GM18508 (cell line): ENCODE measurements at regions not wholly inside any gene's neighbourhood (a gene's known extent, or its start where the extent isn't known, plus 50 kb on each side); places are given as distances from the start of the nearest gene placed in this dataset.
"Not testable (repeated sequence)": the region's sequence is repeated elsewhere in the genome, so short reads cannot be mapped to it uniquely, and the experiment has no call there.

Experiments used
- ATAC-seq: cut with Tn5 transposase; IDR thresholded peaks from one replicate; pipeline ENCODE4 v1.9.1; 2021; ENCODE audit warnings: moderate number of reproducible peaks; ENCODE audit not compliant: insufficient read depth, unreplicated experiment

- ATAC-seq = no peak
These were observed 1071.4 kb downstream of the BCL11B start for GRCh38 chr14:98200601-98201000.

GRCh38 chr14:98203421-98203820, 1068.6 kb downstream of the BCL11B start:
- no peak for ATAC-seq

GRCh38 chr14:98204139-98204538, 1067.9 kb downstream of the BCL11B start:
- no peak for ATAC-seq

DNA sequence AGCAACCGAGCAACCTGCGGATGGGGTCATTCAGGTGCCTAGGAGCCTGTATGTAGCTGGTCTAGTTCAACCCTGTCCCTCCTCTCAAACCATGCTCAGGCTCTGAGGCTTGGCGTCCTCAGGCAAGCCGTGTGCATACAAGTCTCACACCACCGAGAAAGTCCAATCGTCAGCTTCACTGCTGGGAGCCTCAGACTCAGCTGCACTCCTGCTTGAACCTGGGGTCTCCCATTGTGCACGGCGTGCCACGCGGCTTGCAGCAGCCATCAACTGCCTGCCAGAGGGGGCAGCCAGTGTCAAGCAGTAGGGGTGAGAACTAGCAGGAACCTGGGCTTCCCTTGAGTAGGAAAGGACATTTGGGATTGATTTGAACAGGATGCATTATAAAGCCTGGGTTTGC, 1064.6 kb downstream of the BCL11B start:
- ATAC-seq = no peak

DNA sequence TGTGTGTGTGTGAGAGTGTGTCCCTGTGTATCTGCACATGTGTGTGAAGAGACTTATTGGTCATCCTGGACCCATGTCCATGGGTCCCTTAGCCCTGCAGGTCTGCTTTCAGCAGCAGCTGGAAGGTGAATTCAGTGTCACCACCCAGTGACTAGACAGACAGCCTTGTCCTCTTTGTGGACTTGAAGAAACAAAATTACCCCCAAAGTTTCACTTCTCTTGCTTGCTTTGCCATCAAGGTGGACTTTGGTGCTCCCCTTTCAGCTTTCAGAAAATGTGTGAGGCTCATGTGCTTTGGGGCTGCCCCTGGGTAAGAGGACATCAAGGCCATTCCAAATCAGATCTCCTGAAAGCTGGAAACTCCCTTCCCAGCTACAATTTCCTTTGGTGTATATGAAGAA, 1063.8 kb downstream of the BCL11B start:
- no peak for ATAC-seq

GRCh38 chr14:98208943-98209342, 1063.1 kb downstream of the BCL11B start:
- ATAC-seq = no peak

- ATAC-seq = no peak
These were observed 1061.8 kb downstream of the BCL11B start for GRCh38 chr14:98210045-98210672.

- no peak for ATAC-seq
These were observed 1054.5 kb downstream of the BCL11B start for GRCh38 chr14:98217530-98217929.

DNA sequence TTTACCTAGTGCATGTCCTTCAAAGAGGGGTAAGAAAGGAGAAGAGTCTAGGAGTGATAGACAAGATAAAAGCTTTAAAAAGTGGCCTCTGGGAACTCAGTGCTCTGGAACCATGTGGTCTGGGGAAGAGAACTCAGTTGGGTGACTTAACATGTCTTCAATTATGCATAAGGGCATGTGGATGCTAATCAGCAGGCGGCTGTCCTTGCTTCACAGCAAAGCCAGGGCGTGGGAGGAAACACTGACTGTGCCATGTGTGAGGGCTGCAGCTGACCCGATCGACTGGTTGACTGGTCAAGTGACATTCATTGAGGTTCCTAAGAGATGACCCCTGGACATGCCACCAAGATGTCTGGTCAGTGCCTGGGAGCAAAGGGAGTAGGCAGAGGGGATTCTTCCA, 1053.8 kb downstream of the BCL11B start:
- ATAC-seq = no peak

- no peak for ATAC-seq
These were observed 1052.4 kb downstream of the BCL11B start for GRCh38 chr14:98219638-98220037.

DNA sequence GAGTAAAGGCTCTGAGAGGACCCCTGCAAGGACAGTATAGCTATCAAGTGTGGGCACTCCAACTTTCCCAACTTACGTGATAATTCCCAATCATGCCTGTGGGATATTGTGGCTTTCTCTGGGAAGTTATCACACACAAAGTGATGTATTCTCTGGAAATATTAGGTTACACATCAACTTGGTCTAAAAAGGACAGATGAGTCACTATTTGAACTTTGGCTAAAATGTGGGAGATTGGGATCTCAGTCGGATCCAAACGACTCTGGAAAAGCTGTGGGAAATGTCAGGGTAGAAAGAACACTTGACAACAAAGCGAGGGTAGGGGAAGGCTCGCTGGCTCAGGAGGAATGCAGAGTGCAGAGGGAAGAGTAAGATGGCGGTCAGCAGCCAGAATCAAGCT, 1048.9 kb downstream of the BCL11B start:
- ATAC-seq = no peak

- not testable (repeated sequence) for ATAC-seq
These were observed 1048.3 kb downstream of the BCL11B start for GRCh38 chr14:98223710-98224109.

GRCh38 chr14:98226411-98226810, 1045.6 kb downstream of the BCL11B start:
- no peak for ATAC-seq

GRCh38 chr14:98227000-98227726, 1044.8 kb downstream of the BCL11B start:
- no peak for ATAC-seq

GRCh38 chr14:98227727-98228111, 1044.3 kb downstream of the BCL11B start:
- no peak for ATAC-seq

DNA sequence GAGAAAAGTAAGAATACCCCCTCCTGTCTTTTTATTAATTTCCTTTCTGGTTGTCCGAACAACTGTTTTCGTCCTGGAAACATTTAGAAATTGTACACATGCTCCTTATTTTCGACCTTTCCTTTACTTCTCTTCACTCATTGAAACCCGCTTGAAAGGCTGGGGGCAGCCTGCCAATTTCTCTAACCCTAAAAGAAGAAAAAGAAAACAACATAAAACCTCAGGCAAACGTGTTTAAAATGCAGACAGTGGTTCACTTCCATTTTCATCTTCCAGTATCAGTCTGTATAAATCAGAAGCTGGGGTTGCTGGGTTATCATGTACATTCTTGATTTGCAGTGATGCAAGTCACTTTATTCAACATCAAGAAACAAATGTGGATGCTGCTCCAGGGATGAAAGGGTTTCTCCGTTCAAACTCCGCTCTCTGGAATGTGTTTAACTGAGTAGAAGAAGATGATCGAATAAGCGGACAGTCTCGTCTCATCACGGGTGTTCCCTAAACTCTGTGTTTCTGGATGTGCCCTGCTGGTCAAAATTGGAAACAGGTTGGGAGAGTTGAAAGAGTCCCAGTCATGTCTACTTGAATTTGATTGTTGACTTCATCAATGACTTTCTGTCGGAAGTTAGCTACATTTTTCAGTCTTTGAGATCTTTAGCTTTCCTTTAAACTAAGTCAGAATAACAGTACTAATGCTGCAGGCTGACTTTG, 1042.2 kb downstream of the BCL11B start:
- ATAC-seq = no peak

DNA sequence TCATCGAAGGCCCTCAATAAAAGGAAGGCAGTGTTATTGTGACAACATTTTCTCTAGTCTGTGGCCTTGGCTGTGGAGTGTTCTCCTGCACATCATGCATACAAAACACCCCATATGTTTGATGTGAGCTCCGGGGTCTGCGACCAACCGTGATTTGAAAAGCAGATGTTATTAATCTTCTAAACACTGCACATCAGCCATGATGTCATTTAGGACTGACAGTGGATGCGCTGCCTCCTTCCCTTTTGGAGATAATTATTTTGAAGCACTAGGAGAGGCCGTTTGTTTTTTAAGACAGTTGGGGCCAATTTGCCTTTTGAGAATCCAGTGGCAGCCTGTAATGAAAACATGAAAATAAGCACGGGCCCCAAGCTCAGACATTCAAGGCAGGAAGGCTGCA, 1041.6 kb downstream of the BCL11B start:
- no peak for ATAC-seq

DNA sequence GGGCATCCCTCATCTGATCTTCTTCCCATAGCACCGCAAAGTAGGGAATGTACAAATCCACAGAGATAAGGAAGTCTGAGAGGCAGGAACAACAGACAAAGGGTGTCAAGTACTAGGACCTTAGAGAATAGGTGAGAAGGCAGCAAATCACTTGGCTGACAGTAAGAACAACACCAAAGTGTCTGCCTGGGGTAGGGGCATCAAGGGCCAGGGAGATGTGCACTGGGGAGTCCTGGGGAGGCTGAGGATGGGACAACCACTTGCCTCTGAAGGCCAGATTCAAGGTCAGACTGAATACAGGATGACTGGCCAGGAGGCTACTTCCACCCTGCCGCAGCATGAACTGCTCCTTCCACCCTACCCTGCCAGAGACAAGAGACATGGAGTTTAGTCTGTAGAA, 1040.8 kb downstream of the BCL11B start:
- no peak for ATAC-seq

GRCh38 chr14:98233656-98234055, 1038.3 kb downstream of the BCL11B start:
- ATAC-seq = no peak

DNA sequence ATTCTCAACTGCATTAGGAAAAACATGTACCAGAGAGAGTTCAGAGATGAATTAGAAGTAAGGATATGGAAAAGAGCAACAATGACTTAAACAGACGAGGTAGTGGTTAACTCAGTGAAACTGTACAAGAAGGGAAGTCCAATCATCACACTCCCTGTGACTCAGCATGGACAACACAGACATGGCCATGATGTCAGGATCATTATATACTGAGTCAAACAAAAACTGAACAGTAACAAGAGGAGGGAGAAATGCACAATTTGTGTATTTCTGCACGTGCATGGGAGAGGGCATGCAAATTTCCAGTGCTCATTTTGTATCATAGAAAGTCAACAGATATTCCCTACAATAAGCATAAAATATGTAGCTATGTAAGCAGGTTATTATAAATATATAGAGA, 1037.8 kb downstream of the BCL11B start:
- ATAC-seq = no peak

DNA sequence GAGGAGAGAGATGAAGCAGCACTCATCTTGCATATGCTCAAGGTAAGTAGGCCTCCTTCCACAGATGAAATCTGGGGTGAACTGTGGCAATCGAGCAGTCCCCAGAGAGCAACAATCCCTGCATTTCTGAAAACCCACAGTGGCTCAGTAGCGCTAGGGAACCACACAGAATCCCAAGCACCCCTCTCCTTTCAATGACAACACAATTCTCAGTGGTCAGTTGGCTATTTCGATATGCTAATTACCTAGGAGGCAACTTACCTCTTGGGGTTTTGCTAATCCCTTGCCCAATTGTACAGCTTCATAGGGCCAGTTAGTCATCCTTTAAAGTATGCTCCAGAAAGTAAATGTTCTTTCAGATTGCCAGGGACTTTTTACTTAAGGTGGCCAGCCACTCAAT, 1035.7 kb downstream of the BCL11B start:
- no peak for ATAC-seq

DNA sequence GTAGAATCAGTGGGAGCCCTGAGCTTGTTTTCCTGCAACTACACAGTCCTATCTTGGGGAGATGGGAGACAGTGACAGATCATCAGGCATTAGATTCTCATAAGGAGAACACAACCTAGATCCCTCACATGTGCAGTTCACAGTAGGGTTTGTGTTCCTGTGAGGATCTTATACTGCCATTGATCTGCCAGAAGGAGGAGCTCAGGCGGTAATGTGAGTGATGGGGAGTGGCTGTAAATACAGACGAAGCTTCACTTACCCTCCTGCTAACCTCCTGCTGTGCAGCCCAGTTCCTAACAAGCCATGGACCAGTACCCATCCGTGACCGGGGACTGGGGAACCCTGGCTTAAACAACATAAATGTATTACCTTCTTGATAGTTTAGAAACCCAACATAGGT, 1034.1 kb downstream of the BCL11B start:
- no peak for ATAC-seq
